H1 (cell line): ENCODE measurements at regions not wholly inside any gene's neighbourhood (a gene's known extent, or its start where the extent isn't known, plus 50 kb on each side); places are given as distances from the start of the nearest gene placed in this dataset.

ENCODE experiments used
- CTCF ChIA-PET: fragments of 300-600 bp; sonication (Branson Sonifier 250); formaldehyde crosslinking; loops from one replicate; lab custom pipeline; 2021; ENCODE audit not compliant: partially characterized antibody; lab: Charles Lee
- POLR2A ChIA-PET: fragments of 300-600 bp; sonication (Branson Sonifier 250); formaldehyde crosslinking; loops from one replicate; lab custom pipeline; 2021; ENCODE audit warnings: inconsistent platforms; ENCODE audit not compliant: partially characterized antibody; lab: Charles Lee
- DNase-seq, 2 experiments: peaks; one replicate each; pipeline versions ENCODE4 v3.0.0 to v3.0.0-alpha.2; 2010 to 2022; ENCODE audit warnings: low spot score in 2 of 2, low read depth in 1 of 2, mixed read lengths in 1 of 2
- FAIRE-seq: peaks from 2 replicates; lab custom pipeline; 2011; peaks lifted over from hg19 to GRCh38; lab: Jason Lieb, UNC
- H2AFZ ChIP-seq: 2 replicates; pipeline ENCODE4 v1.8.1; 2012; ENCODE audit warnings: low read length, inconsistent platforms
- H2AK5ac ChIP-seq: 2 replicates; pipeline ENCODE4 v1.6.1; 2013; ENCODE audit warnings: low read depth, low read length
- H2BK120ac ChIP-seq: replicated peaks from 2 replicates; pipeline ENCODE3; 2013; ENCODE audit warnings: low read depth, low read length, inconsistent platforms
- H2BK12ac ChIP-seq: 2 replicates; pipeline ENCODE4 v1.6.1; 2013; ENCODE audit warnings: low read depth, low read length
- H2BK15ac ChIP-seq: 2 replicates; pipeline ENCODE4 v1.6.1; 2013; ENCODE audit warnings: low read length
- H2BK20ac ChIP-seq: 2 replicates; pipeline ENCODE4 v1.6.1; 2013; ENCODE audit warnings: low read length
- H2BK5ac ChIP-seq: 2 replicates; pipeline ENCODE4 v1.6.1; 2013; ENCODE audit warnings: low read depth, low read length
- H3K14ac ChIP-seq: 2 replicates; pipeline ENCODE4 v1.6.1; 2013; ENCODE audit warnings: inconsistent platforms; ENCODE audit not compliant: insufficient read length
- H3K18ac ChIP-seq: 2 replicates; pipeline ENCODE4 v1.6.1; 2013; ENCODE audit warnings: low read length; ENCODE audit errors: extremely low read depth
- H3K23ac ChIP-seq: 2 replicates; pipeline ENCODE4 v1.6.1; 2013; ENCODE audit warnings: inconsistent platforms; ENCODE audit not compliant: insufficient read length
- H3K23me2 ChIP-seq: 2 replicates; pipeline ENCODE4 v1.6.1; 2013; ENCODE audit warnings: low read depth, low read length
- H3K27ac ChIP-seq: 2 replicates; pipeline ENCODE4 v1.6.1; 2011; ENCODE audit warnings: low read depth, low read length, inconsistent platforms
- H3K27me3 ChIP-seq, 4 experiments: replicated peaks in 1 of 4; 1 replicate in 1 of 4; 2 replicates in 3 of 4; pipeline versions ENCODE4 v1.6.1 to v1.8.1; 2011 to 2013; ENCODE audit warnings: low read length in 3 of 4, mild to moderate bottlenecking in 3 of 4, inconsistent platforms in 2 of 4, mixed read lengths in 2 of 4, moderate library complexity in 1 of 4; ENCODE audit not compliant: control insufficient read depth in 3 of 4, insufficient read depth in 3 of 4; ENCODE audit errors: extremely low read depth in 1 of 4
- H3K36me3 ChIP-seq, 4 experiments: 2 replicates each; pipeline versions ENCODE4 v1.6.1 to v1.8.1; 2011 to 2013; ENCODE audit warnings: mild to moderate bottlenecking in 4 of 4, low read length in 3 of 4, moderate library complexity in 2 of 4, control low read depth in 1 of 4, inconsistent platforms in 1 of 4; ENCODE audit not compliant: insufficient read depth in 4 of 4, control insufficient read depth in 2 of 4
- H3K4ac ChIP-seq: replicated peaks from 2 replicates; pipeline ENCODE3; 2013; ENCODE audit warnings: low read length, low read depth, mixed read lengths, inconsistent platforms; ENCODE audit not compliant: insufficient read length
- H3K4me1 ChIP-seq, 4 experiments: replicated peaks in 1 of 4; 1 replicate in 1 of 4; 2 replicates in 3 of 4; pipeline versions ENCODE4 v1.6.1 to v1.8.1; 2011 to 2013; ENCODE audit warnings: low read length in 3 of 4, inconsistent platforms in 2 of 4, mixed read lengths in 1 of 4; ENCODE audit not compliant: insufficient read depth in 4 of 4, control insufficient read depth in 3 of 4
- H3K4me2 ChIP-seq, 2 experiments: 2 replicates each; pipeline versions ENCODE4 v1.6.1 to v1.8.1; 2011 to 2013; ENCODE audit warnings: low read depth in 2 of 2, low read length in 2 of 2, control low read depth in 1 of 2, inconsistent platforms in 1 of 2, mild to moderate bottlenecking in 1 of 2; ENCODE audit not compliant: insufficient read depth in 1 of 2
- H3K4me3 ChIP-seq, 4 experiments: fragments of 200-600, 300-600 bp in 1 of 4; sonication (generic), shearing (Covaris generic), sonication (Bioruptor Twin) in 1 of 4; 2 replicates each; pipeline versions ENCODE4 v1.5.1 to v1.8.1; 2011 to 2016; ENCODE audit warnings: low read length in 4 of 4, low read depth in 3 of 4, control low read depth in 2 of 4, inconsistent platforms in 2 of 4, mild to moderate bottlenecking in 2 of 4, mixed read lengths in 1 of 4, moderate library complexity in 1 of 4; ENCODE audit not compliant: insufficient read depth in 2 of 4; ENCODE audit errors: extremely low read depth in 1 of 4
- H3K56ac ChIP-seq: replicated peaks from 2 replicates; pipeline ENCODE3; 2013; ENCODE audit warnings: low read depth, mild to moderate bottlenecking, mixed read lengths, low read length, inconsistent platforms; ENCODE audit not compliant: insufficient read length
- H3K79me1 ChIP-seq: 2 replicates; pipeline ENCODE4 v1.6.1; 2013; ENCODE audit warnings: low read depth, low read length, control low read depth
- H3K79me2 ChIP-seq, 2 experiments: 2 replicates each; pipeline versions ENCODE4 v1.6.1 to v1.8.1; 2012 to 2013; ENCODE audit warnings: low read length in 2 of 2, mild to moderate bottlenecking in 2 of 2, inconsistent platforms in 1 of 2; ENCODE audit not compliant: insufficient read depth in 2 of 2, control insufficient read depth in 1 of 2
- H3K9ac ChIP-seq, 4 experiments: replicated peaks in 1 of 4; 1 replicate in 1 of 4; 2 replicates in 3 of 4; pipeline versions ENCODE4 v1.6.1 to v1.8.1; 2011 to 2013; ENCODE audit warnings: low read depth in 3 of 4, low read length in 3 of 4, control low read depth in 2 of 4, mild to moderate bottlenecking in 2 of 4, moderate library complexity in 2 of 4, inconsistent platforms in 1 of 4; ENCODE audit errors: extremely low read depth in 1 of 4
- H3K9me3 ChIP-seq, 2 experiments: 2 replicates each; pipeline versions ENCODE4 v1.6.1 to v1.8.1; 2012 to 2013; ENCODE audit warnings: mild to moderate bottlenecking in 2 of 2, moderate library complexity in 2 of 2, control low read depth in 1 of 2, inconsistent platforms in 1 of 2, low read depth in 1 of 2, low read length in 1 of 2, mixed read lengths in 1 of 2; ENCODE audit not compliant: insufficient read depth in 2 of 2
- H4K20me1 ChIP-seq, 2 experiments: replicated peaks in 1 of 2; 2 replicates each; pipeline versions ENCODE3 to v1.8.1; 2011 to 2013; ENCODE audit warnings: inconsistent platforms in 2 of 2, low read length in 2 of 2, mild to moderate bottlenecking in 1 of 2; ENCODE audit not compliant: insufficient read depth in 2 of 2, control insufficient read depth in 1 of 2
- H4K5ac ChIP-seq: 2 replicates; pipeline ENCODE4 v1.6.1; 2013; ENCODE audit warnings: low read length, low read depth, mixed read lengths, inconsistent platforms; ENCODE audit not compliant: insufficient read length
- H4K8ac ChIP-seq: 2 replicates; pipeline ENCODE4 v1.8.0; 2013; ENCODE audit warnings: mild to moderate bottlenecking, moderate library complexity, low read length, inconsistent platforms; ENCODE audit not compliant: insufficient read depth; ENCODE audit errors: extremely low read depth
- H4K91ac ChIP-seq: replicated peaks from 2 replicates; pipeline ENCODE3; 2013; ENCODE audit warnings: low read length, mixed read lengths, inconsistent platforms; ENCODE audit not compliant: insufficient read length
- ATF2 ChIP-seq: IDR thresholded peaks from 2 replicates; pipeline ENCODE4 v1.6.1; 2012; ENCODE audit warnings: low read length, inconsistent platforms
- CHD1 ChIP-seq: IDR thresholded peaks from 2 replicates; pipeline ENCODE4 v1.6.1; 2012; ENCODE audit warnings: low read depth, low read length, improper control_type of control experiment
- EGR1 ChIP-seq: IDR thresholded peaks from 2 replicates; pipeline ENCODE4 v1.6.1; 2011; ENCODE audit warnings: low read depth, low read length, borderline replicate concordance
- EP300 ChIP-seq, 2 experiments: IDR thresholded peaks; 1 replicate in 1 of 2; 2 replicates in 1 of 2; pipeline ENCODE4 v1.6.1; 2011 to 2012; ENCODE audit warnings: low read depth in 2 of 2, low read length in 2 of 2, mild to moderate bottlenecking in 2 of 2, borderline replicate concordance in 1 of 2, inconsistent platforms in 1 of 2, moderate library complexity in 1 of 2
- FOSL1 ChIP-seq: IDR thresholded peaks from 2 replicates; pipeline ENCODE4 v1.6.1; 2011; ENCODE audit warnings: mild to moderate bottlenecking, low read depth, low read length, moderate library complexity; ENCODE audit not compliant: insufficient read depth
- GABPA ChIP-seq: IDR thresholded peaks from 2 replicates; pipeline ENCODE4 v1.6.1; 2011; ENCODE audit warnings: mild to moderate bottlenecking, low read length, moderate library complexity, borderline replicate concordance; ENCODE audit not compliant: insufficient read depth
- NANOG ChIP-seq: IDR thresholded peaks from 2 replicates; pipeline ENCODE4 v1.6.1; 2011; ENCODE audit warnings: low read length, low read depth, mild to moderate bottlenecking, inconsistent platforms; ENCODE audit not compliant: insufficient read depth, poor library complexity, severe bottlenecking
- PHF8 ChIP-seq: fragments of 200-600 bp; sonication (generic); conservative IDR thresholded peaks from 2 replicates; pipeline ENCODE4 v1.7.1; 2012; ENCODE audit warnings: low read depth, mild to moderate bottlenecking, inconsistent platforms, low read length, moderate library complexity
- RAD21 ChIP-seq, 2 experiments: IDR thresholded peaks in 1 of 2; conservative IDR thresholded peaks in 1 of 2; 2 replicates each; pipeline ENCODE4 v1.6.1; 2011; ENCODE audit warnings: low read depth in 2 of 2, low read length in 2 of 2, improper control_type of control experiment in 1 of 2, inconsistent platforms in 1 of 2, mild to moderate bottlenecking in 1 of 2, moderate library complexity in 1 of 2
- RXRA ChIP-seq: IDR thresholded peaks from 2 replicates; pipeline ENCODE4 v1.6.1; 2011; ENCODE audit warnings: low read depth, mild to moderate bottlenecking, low read length, moderate library complexity; ENCODE audit not compliant: insufficient read depth
- WGBS, 2 experiments: shearing (Covaris generic) in 1 of 2; methylation state at CpG; one replicate each; pipeline versions ENCODE4 v1.1.6 to v1.1.7; 2013 to 2015; ENCODE audit warnings: low lambda C conversion rate in 2 of 2, mixed read lengths in 2 of 2, inconsistent platforms in 1 of 2, low coverage in 1 of 2, missing lambda C conversion rate in 1 of 2; ENCODE audit not compliant: insufficient replicate concordance in 2 of 2, insufficient coverage in 1 of 2, insufficient read length in 1 of 2; ENCODE audit errors: extremely low coverage in 1 of 2, missing lambda C conversion rate in 1 of 2; 5-methylcytosine and 5-hydroxymethylcytosine counted together
- TF ChIP-seq, protein P1 (sequence below): IDR thresholded peaks from 2 replicates; pipeline ENCODE4 v1.6.1; 2011; ENCODE audit warnings: low read depth, mild to moderate bottlenecking, low read length; ENCODE audit not compliant: insufficient read depth

- Histone ChIP-seq H3K14ac (no peak overlapping the region), H3K4me3 (no peak overlapping the region), H3K27ac (no peak overlapping the region), H4K20me1 (no peaks in the 10 kb centered on the region), H3K4ac (no peak overlapping the region), H3K36me3 (no peaks in the 10 kb centered on the region; a peak in 1 of 8 replicates), H2BK15ac (no peak overlapping the region), H3K9me3 (peaks cover 3 to 6% of the 10 kb centered on the region in 2 experiments; a peak in 1 of 4 replicates), H2BK5ac (no peak overlapping the region), H3K56ac (no peak overlapping the region), H3K23me2 (0 out of 2 replicates have a peak, but pooled peaks cover 2% of the 10 kb centered on the region), H4K5ac (no peak overlapping the region), H2BK20ac (no peak overlapping the region), H2BK12ac (no peak overlapping the region), H4K8ac (no peak overlapping the region), H3K18ac (no peak overlapping the region), H3K79me2 (no peaks in the 10 kb centered on the region), H2BK120ac (no peak overlapping the region), H3K4me2 (no peak overlapping the region), H3K23ac (no peak overlapping the region), H4K91ac (no peak overlapping the region), H3K79me1 (no peaks in the 10 kb centered on the region), H3K9ac (no peak overlapping the region), H2AK5ac (no peak overlapping the region), H2AFZ (no peak overlapping the region), H3K27me3 (no peaks in the 10 kb centered on the region), H3K4me1 (no peaks in the 10 kb centered on the region)
- FAIRE-seq (no peak), DNase-seq (no peak)
- CTCF ChIA-PET = interaction anchor here (1.2 to 1.8 kb wide), 3 partner anchors 39 to 66 kb away, joined by 4 to 5 read pairs (median 4); no protein-coding TSS in a partner anchor
- 94% methylated on average over 1 of the region's 1 CpG; no CpG with 5 or more reads in 1 of the 2 experiments for WGBS, 2 experiments
- POLR2A ChIA-PET = no interaction called here
- TF ChIP-seq GABPA (no peak), RAD21 (IDR thresholded peaks at IDR 0.05 in 1 of 2, conservative IDR thresholded peaks at IDR 0.05 in 1 of 2; ENCODE audit: low read depth in 2 of 2, low read length in 2 of 2) (no peak), ATF2 (no peak), CHD1 (no peak), FOSL1 (no peak), EGR1 (no peak), RXRA (no peak), PHF8 (no peak), EP300 (IDR thresholded peaks at IDR 0.05; ENCODE audit: borderline replicate concordance in 1 of 2, low read depth in 2 of 2, low read length in 2 of 2) (no peak), NANOG (no peak)
- TF ChIP-seq, protein P1, sequence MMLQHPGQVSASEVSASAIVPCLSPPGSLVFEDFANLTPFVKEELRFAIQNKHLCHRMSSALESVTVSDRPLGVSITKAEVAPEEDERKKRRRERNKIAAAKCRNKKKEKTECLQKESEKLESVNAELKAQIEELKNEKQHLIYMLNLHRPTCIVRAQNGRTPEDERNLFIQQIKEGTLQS = no peak
Observed at GRCh38 chr9:109992293-109992692, 212.3 kb downstream of the PALM2AKAP2 start.
